Fibroblast of peridontal ligament (primary cell): ENCODE measurements at regions not wholly inside any gene's neighbourhood (a gene's known extent, or its start where the extent isn't known, plus 50 kb on each side); places are given as distances from the start of the nearest gene placed in this dataset.
"Not testable (repeated sequence)": the region's sequence is repeated elsewhere in the genome, so short reads cannot be mapped to it uniquely, and the experiment has no call there.

Source experiments
- DNase-seq: peaks from one replicate; pipeline ENCODE4 v3.0.0-alpha.2; 2010; ENCODE audit errors: extremely low read depth

GRCh38 chr2:192484903-192485302 is 290.2 kb upstream of the TMEFF2 start:
- no peak for DNase-seq

- DNase-seq = no peak
These were observed 286.3 kb upstream of the TMEFF2 start for GRCh38 chr2:192480984-192481383.

- DNase-seq = no peak
These were observed 278.6 kb upstream of the TMEFF2 start for GRCh38 chr2:192473331-192473730.

- DNase-seq = no peak
These were observed 277.2 kb upstream of the TMEFF2 start for GRCh38 chr2:192471982-192472381.

- no peak for DNase-seq
These were observed 274.9 kb upstream of the TMEFF2 start for GRCh38 chr2:192469612-192470011.

- DNase-seq = no peak
These were observed 273.4 kb upstream of the TMEFF2 start for GRCh38 chr2:192467953-192468660.

- DNase-seq = no peak
These were observed 270.4 kb upstream of the TMEFF2 start for GRCh38 chr2:192465141-192465540.

GRCh38 chr2:192459422-192459821 is 264.7 kb upstream of the TMEFF2 start:
- DNase-seq = no peak

- no peak for DNase-seq
These were observed 254.1 kb upstream of the TMEFF2 start for GRCh38 chr2:192448881-192449280.

- no peak for DNase-seq
These were observed 249.6 kb upstream of the TMEFF2 start for GRCh38 chr2:192444286-192444838.

GRCh38 chr2:192443831-192444230 is 249.1 kb upstream of the TMEFF2 start:
- no peak for DNase-seq

- DNase-seq = no peak
These were observed 243.5 kb upstream of the TMEFF2 start for GRCh38 chr2:192438239-192438638.

- no peak for DNase-seq
These were observed 242.9 kb upstream of the TMEFF2 start for GRCh38 chr2:192437653-192438052.

GRCh38 chr2:192424243-192424642 is 229.5 kb upstream of the TMEFF2 start:
- DNase-seq = no peak

- no peak for DNase-seq
These were observed 225.1 kb upstream of the TMEFF2 start for GRCh38 chr2:192419786-192420185.

GRCh38 chr2:192416060-192416459 is 221.3 kb upstream of the TMEFF2 start:
- no peak for DNase-seq

GRCh38 chr2:192414794-192415193 is 220.1 kb upstream of the TMEFF2 start:
- DNase-seq = no peak

GRCh38 chr2:192413812-192414681 is 219.3 kb upstream of the TMEFF2 start:
- no peak for DNase-seq

- not testable (repeated sequence) for DNase-seq
These were observed 218.1 kb upstream of the TMEFF2 start for GRCh38 chr2:192412866-192413265.

GRCh38 chr2:192412394-192412793 is 217.7 kb upstream of the TMEFF2 start:
- no peak for DNase-seq

- DNase-seq = no peak
These were observed 217.0 kb upstream of the TMEFF2 start for GRCh38 chr2:192411755-192412154.

GRCh38 chr2:192410319-192410718 is 215.6 kb upstream of the TMEFF2 start:
- no peak for DNase-seq

- no peak for DNase-seq
These were observed 213.0 kb upstream of the TMEFF2 start for GRCh38 chr2:192407692-192408091.
